ENCODE measurements at regions not wholly inside any gene's neighbourhood (a gene's known extent, or its start where the extent isn't known, plus 50 kb on each side); places are given as distances from the start of the nearest gene placed in this dataset.

DNA sequence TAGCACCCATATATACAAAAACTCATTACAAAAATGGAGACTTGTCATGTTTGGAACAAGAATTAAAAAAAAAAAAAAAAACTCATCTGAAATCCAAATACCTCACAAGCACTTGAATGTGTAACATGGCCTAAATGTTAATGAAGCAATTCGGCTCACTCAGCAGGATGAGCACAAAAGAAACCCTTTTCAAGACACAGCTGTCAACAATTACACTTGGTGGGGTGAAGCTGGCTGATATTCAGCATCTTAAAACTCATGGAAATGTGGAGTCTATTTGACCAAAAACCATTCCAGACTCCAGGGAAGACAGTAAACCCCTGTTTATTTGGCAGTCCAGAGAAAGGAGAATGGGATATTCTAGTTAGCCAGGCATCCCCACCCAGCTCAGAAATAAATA lies 205.4 kb upstream of the TSC22D2 start:
- TF ChIP-seq, protein P1, sequence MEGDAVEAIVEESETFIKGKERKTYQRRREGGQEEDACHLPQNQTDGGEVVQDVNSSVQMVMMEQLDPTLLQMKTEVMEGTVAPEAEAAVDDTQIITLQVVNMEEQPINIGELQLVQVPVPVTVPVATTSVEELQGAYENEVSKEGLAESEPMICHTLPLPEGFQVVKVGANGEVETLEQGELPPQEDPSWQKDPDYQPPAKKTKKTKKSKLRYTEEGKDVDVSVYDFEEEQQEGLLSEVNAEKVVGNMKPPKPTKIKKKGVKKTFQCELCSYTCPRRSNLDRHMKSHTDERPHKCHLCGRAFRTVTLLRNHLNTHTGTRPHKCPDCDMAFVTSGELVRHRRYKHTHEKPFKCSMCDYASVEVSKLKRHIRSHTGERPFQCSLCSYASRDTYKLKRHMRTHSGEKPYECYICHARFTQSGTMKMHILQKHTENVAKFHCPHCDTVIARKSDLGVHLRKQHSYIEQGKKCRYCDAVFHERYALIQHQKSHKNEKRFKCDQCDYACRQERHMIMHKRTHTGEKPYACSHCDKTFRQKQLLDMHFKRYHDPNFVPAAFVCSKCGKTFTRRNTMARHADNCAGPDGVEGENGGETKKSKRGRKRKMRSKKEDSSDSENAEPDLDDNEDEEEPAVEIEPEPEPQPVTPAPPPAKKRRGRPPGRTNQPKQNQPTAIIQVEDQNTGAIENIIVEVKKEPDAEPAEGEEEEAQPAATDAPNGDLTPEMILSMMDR (IDR thresholded peaks at IDR 0.05; ENCODE audit: control extremely low read depth in 1 of 3, insufficient read depth in 1 of 3, low read depth in 1 of 3, low read length in 3 of 3) = no peak
- TF ChIP-seq CREB1 (IDR thresholded peaks at IDR 0.05) = no peak
- no peak for TF ChIP-seq POLR2A (IDR thresholded peaks at IDR 0.05; ENCODE audit: control extremely low read depth in 1 of 2, low read depth in 2 of 2, low read length in 2 of 2)
- no peak for TF ChIP-seq POLR2AphosphoS5 (IDR thresholded peaks at IDR 0.05; ENCODE audit: low read depth, low read length)
- no peak for TF ChIP-seq TAF1 (IDR thresholded peaks at IDR 0.05; ENCODE audit: low read depth, low read length)
- TF ChIP-seq BRCA1 (IDR thresholded peaks at IDR 0.05; ENCODE audit: low read depth, low read length) = no peak
- TF ChIP-seq CEBPB (IDR thresholded peaks at IDR 0.05; ENCODE audit: low read depth, low read length) = no peak
